ENCODE measurements at regions not wholly inside any gene's neighbourhood (a gene's known extent, or its start where the extent isn't known, plus 50 kb on each side); places are given as distances from the start of the nearest gene placed in this dataset.
"Not testable (repeated sequence)": the region's sequence is repeated elsewhere in the genome, so short reads cannot be mapped to it uniquely, and the experiment has no call there.

DNA sequence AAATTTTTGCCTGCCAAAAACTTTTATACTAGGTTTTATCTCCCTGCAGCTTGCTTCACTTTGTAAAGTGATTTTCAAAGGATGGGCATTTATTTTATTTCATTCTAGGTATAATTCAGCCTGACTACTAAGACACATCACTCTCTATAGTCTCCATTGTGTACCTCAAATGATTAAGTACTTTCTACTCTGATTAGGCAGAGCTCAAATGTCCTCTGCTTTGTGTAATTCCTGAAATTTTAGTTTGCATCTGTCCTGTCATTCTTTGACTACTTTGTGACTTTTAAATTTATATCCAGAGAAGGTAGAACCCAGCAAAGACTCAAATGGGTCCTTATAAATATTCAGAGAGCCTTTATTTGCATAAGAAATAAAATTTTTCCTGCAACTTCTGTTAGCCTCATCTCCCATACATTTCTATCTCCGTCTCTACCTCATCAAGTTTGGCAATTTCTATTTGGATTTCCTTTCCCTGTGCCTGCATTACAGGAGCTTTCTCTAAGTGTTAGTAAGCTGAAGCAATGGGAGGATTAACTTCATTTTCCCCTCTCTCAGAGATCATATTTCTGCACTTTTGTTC, 1038.0 kb upstream of the ATXN8OS start:
- FAIRE-seq = no peak

DNA sequence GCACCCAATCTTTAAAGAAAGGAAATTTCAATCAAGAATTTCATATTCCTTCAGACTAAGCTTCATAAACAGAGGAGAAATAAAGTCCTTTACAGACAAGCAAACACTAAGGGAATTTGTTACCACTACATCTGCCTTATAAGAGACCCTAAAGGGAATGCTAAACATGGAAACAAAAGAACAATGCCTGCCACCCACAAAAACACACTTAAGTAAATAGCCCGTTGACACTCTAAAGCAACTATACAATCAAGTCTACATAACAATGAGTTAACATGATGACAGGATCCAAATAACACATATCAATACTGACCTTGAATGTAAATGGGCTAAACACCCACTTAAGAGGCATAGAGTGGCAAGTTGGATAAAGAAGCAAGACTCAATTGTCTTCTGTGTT, 1056.9 kb upstream of the ATXN8OS start:
- FAIRE-seq = no peak

DNA sequence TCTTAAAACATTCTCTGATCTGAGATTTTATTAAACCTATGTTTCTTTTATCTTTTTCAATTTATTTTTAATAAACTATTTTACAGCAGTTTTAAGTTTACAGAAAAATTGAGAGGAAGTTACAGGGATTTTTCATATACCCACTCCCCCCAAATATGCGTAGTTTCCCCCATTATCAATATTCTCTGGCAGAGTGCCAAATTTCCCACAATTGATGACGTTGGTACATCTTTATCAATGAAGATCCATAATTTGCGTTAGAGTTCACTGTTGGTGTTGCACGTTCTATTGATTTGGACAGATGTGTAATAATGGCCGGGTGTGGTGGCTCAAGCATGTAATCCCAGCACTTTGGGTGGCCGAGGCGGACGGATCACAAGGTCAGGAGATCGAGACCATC, 1063.0 kb upstream of the ATXN8OS start:
- no peak for FAIRE-seq

DNA sequence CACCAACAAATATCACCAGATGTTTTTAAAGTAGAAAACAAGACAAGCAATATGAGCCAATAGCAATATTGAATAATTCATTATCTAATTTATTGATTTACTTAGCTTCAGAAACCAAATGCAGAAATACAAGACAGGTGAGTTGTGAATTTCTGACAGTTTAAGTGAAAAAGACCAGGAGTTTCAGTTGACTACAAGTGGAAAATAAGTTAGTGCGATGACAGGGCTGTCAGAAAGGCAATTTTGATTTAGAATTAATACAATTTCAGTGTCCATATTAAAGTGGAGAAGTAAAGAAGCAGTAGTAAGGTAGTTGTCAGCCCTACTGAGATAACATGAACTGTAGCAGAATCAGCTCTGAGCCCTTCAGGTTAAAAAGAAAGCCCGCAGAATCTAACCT, 1066.7 kb upstream of the ATXN8OS start:
- no peak for FAIRE-seq

DNA sequence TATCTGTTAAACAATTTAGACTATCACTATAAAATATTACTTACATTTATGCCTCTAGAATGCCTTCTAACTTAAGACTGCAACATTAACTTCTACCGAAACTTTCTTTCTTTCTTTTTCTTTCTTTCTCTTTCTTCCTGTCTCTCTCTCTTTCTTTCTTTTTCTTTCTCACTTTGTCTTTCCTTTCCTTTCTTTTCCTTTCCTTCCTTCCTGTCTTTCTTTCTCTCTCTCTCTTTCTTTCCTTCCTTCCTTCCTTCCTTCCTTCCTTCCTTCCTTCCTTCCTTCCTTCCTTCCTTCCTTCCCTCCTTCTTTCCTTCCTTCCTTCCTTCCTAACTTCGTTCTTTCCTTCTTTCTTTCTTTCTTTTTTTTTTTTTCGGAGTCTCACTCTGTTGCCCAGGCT, 1071.9 kb upstream of the ATXN8OS start:
- FAIRE-seq = no peak

GRCh38 chr13:69028936-69029335, 1078.7 kb upstream of the ATXN8OS start:
- FAIRE-seq = no peak

DNA sequence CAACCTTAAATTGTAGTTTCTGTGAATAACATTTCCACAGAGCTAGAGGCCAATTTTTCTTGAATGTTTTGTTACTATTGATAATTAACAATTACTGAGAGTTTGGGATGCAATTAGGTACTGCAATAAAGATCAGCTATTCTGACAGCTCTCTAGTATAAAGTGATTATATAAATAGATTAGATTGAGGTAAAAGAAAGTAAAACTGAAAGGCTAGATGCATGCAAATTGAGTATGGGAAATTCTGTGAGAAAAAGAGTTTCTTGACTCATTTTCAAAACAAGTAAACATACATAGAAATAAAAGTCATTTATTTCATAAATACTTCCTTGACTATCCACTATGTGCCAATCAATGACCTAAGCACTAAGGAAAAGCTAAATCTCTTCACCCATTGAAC, 1087.5 kb upstream of the ATXN8OS start:
- FAIRE-seq = no peak

DNA sequence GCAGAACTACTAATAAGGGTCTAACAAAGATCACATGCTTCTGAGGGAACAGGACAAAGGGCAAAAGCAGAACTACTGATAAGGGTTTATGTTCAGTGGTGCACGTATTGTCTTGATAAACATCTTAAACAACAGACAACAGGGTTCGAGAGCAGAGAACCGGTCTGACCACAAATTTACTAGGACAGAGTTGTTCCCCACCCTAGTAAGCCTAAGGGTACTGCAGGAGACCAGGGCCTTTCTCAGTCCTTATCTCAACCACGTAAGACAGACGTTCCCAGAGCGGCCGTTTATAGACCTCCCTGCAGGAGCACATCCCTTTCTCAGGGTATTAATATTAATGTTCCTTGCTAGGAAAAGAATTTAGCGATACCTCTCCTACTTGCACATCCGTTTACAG, 1089.5 kb upstream of the ATXN8OS start:
- not testable (repeated sequence) for FAIRE-seq

DNA sequence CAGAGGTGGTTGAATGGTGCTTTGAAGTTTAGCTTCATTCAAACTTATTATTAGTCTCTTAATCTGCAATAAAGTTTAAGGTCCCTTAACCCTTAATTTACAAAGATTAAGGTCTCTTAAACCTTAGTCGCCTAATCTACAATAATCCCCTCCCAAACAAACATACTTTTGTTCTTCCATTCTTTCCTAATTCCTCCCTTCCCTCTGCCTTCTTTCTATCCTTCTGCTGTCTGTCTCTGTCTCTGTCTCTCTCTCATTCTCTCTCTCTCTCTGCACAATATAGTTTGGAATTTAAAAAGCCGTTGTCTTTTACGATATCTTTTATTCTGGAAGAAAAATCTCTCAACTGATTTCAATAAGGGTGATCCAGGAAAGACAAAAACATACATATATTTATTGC, 1096.8 kb upstream of the ATXN8OS start:
- no peak for FAIRE-seq

GRCh38 chr13:69008499-69008898, 1099.1 kb upstream of the ATXN8OS start:
- FAIRE-seq = no peak

GRCh38 chr13:68998056-68998455, 1109.6 kb upstream of the ATXN8OS start:
- no peak for FAIRE-seq

DNA sequence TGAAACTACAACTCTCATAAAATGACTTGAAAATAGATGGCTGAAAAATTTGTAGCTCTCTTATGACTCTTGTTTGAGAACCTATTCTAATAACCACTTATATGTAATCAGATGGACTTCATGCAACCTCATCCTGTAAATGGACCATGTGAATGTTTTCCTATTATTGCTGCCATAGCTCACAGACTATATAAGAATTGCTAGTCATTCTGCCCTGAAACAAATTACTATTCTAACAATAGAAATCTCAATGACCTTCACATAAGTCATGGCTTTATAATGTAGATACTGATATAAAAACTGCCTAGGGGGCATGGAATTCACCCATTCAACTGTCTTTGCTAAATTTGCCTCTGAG, 1111.0 kb upstream of the ATXN8OS start:
- FAIRE-seq = no peak

DNA sequence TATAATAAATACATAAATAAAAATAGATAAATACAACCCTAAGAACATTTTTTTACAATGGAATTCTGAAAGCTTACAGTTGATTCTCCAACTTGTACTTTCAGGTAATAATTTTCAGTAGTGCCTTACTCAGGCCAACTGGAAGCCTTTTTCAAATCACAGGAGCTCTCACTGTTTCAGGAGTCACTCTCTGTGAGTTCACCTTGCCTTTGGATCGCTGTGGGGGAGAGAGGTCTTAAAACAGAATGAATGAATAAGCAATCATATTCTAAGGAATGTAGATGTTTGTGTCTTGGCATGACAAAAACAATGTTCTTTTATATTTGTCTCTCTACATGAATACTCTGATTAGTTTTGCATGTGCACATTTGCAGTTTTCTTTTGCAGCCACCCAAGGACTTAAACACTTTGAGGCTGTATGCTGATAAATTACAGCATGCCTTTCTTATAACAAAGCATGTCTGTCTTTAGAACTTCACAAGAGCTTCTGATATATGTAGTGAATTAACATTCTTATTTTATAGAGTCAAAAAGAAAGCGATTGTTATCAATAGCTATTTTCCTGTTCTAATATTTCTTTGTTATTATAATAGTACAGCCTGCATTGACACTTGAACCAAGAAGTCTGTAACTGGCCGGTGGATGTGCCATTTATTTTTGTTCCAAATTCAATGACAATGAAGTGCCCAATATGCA, 1111.5 kb upstream of the ATXN8OS start:
- no peak for FAIRE-seq

- FAIRE-seq = no peak
Observed at GRCh38 chr13:68993154-68993553, 1114.5 kb upstream of the ATXN8OS start.

GRCh38 chr13:68988176-68988575, 1119.5 kb upstream of the ATXN8OS start:
- FAIRE-seq = no peak

GRCh38 chr13:68987585-68987984, 1120.0 kb upstream of the ATXN8OS start:
- no peak for FAIRE-seq

GRCh38 chr13:68984688-68985319, 1122.8 kb upstream of the ATXN8OS start:
- FAIRE-seq = no peak

- FAIRE-seq = no peak
Observed at GRCh38 chr13:68982961-68983619, 1124.5 kb upstream of the ATXN8OS start.

GRCh38 chr13:68976287-68976686, 1131.3 kb upstream of the ATXN8OS start:
- FAIRE-seq = no peak

DNA sequence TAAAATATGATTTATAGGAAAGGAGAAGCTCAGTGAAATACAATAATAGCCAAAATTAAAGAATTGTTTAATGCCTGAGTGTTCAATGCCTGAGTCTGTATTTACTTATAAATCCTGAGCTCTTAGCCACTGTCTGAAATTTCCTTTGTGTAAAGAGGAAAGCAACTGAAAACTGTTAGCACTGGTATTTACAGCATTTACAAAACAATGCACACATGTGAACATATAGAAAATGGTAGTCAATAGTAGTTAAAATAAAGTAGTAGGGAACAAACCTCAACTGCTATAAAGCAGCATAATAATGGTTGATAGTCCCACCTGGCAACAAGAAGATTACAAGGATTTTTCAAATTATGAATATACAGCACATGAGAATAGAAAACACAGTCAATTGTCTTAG, 1137.1 kb upstream of the ATXN8OS start:
- FAIRE-seq = no peak

GRCh38 chr13:68948586-68948985, 1159.0 kb upstream of the ATXN8OS start:
- FAIRE-seq = no peak

- FAIRE-seq = no peak
Observed at GRCh38 chr13:68944272-68944671, 1163.4 kb upstream of the ATXN8OS start.

GRCh38 chr13:68940049-68940448, 1167.6 kb upstream of the ATXN8OS start:
- no peak for FAIRE-seq

- FAIRE-seq = no peak
Observed at GRCh38 chr13:68938639-68939038, 1169.0 kb upstream of the ATXN8OS start.
